B cell (primary cell): ENCODE measurements at regions not wholly inside any gene's neighbourhood (a gene's known extent, or its start where the extent isn't known, plus 50 kb on each side); places are given as distances from the start of the nearest gene placed in this dataset.

Source experiments
- ATAC-seq: fragments of 200-7000 bp; cut with Tn5 transposase; one replicate; pipeline ENCODE4 v1.10.0; 2021; ENCODE audit warnings: low read depth, mild to moderate bottlenecking, moderate number of reproducible peaks, moderate library complexity
- CTCF ChIA-PET: fragments of 350-600 bp; sonication (Branson Sonifier 250); formaldehyde crosslinking; loops from one replicate; lab custom pipeline; 2021; ENCODE audit warnings: antibody characterized with exemption, inconsistent platforms; lab: Charles Lee
- POLR2A ChIA-PET: fragments of 350-600 bp; sonication (Branson Sonifier 250); formaldehyde crosslinking; loops from one replicate; lab custom pipeline; 2021; ENCODE audit warnings: antibody characterized with exemption; lab: Charles Lee
- DNase-seq: peaks from one replicate; pipeline ENCODE4 v3.0.0; 2013
- H2AFZ ChIP-seq: 2 replicates; pipeline ENCODE4 v1.6.1; 2012; ENCODE audit warnings: mild to moderate bottlenecking, low read depth, low read length; ENCODE audit not compliant: insufficient read depth, poor library complexity, severe bottlenecking
- H3K27ac ChIP-seq, 2 donors: 1 replicate in 1 of 2; 2 replicates in 1 of 2; pipeline ENCODE4 v1.5.1; 2012 to 2013; ENCODE audit warnings: low read length in 2 of 2, mild to moderate bottlenecking in 2 of 2, moderate library complexity in 1 of 2
- H3K27me3 ChIP-seq, 4 experiments: fragments of 200-600 bp in 1 of 4; sonication (generic) in 1 of 4; replicated peaks in 1 of 4; 1 replicate in 2 of 4; 2 replicates in 2 of 4; pipeline versions ENCODE4 v1.6.1 to v1.7.0; 2013 to 2016; ENCODE audit warnings: low read length in 3 of 4, mild to moderate bottlenecking in 2 of 4, mixed read lengths in 1 of 4, moderate library complexity in 1 of 4; ENCODE audit not compliant: insufficient read depth in 4 of 4, control insufficient read depth in 3 of 4; ENCODE audit errors: control extremely low read depth in 1 of 4
- H3K36me3 ChIP-seq, 2 experiments: replicated peaks in 1 of 2; 1 replicate in 1 of 2; 2 replicates in 1 of 2; pipeline versions ENCODE4 v1.6.1 to v1.7.1; 2013; ENCODE audit warnings: low read length in 1 of 2; ENCODE audit not compliant: insufficient read depth in 2 of 2, control insufficient read depth in 1 of 2; ENCODE audit errors: control extremely low read depth in 1 of 2, extremely low read depth in 1 of 2
- H3K4me1 ChIP-seq, 2 donors: fragments of 200-600 bp in 1 of 2; sonication (generic) in 1 of 2; 1 replicate in 1 of 2; 2 replicates in 1 of 2; pipeline versions ENCODE4 v1.5.1 to v1.6.1; 2013 to 2017; ENCODE audit warnings: low read length in 2 of 2; ENCODE audit not compliant: control insufficient read depth in 2 of 2, insufficient read depth in 2 of 2
- H3K4me2 ChIP-seq: replicated peaks from 2 replicates; pipeline ENCODE3; 2012; ENCODE audit warnings: mild to moderate bottlenecking, low read depth, low read length; ENCODE audit not compliant: poor library complexity, severe bottlenecking
- H3K4me3 ChIP-seq, 5 experiments: fragments of 200-600 bp in 1 of 5; sonication (generic) in 1 of 5; 1 replicate in 3 of 5; 2 replicates in 2 of 5; pipeline versions ENCODE4 v1.5.1 to v1.7.0; 2011 to 2016; ENCODE audit warnings: low read length in 4 of 5, mild to moderate bottlenecking in 4 of 5, low read depth in 2 of 5, control low read depth in 1 of 5, moderate library complexity in 1 of 5; ENCODE audit not compliant: insufficient read depth in 1 of 5; ENCODE audit errors: control extremely low read depth in 1 of 5, extremely low read depth in 1 of 5
- H3K79me2 ChIP-seq: fragments of 200-600 bp; sonication (generic); one replicate; pipeline ENCODE4 v1.6.0; 2016; ENCODE audit warnings: low read length; ENCODE audit not compliant: control insufficient read depth, insufficient read depth
- H3K9ac ChIP-seq: fragments of 200-600 bp; sonication (generic); 2 replicates; pipeline ENCODE4 v1.6.1; 2017; ENCODE audit warnings: mild to moderate bottlenecking, low read length, moderate library complexity
- H3K9me3 ChIP-seq, 3 donors: one replicate each; pipeline versions ENCODE4 v1.6.1 to v1.7.1; 2013; ENCODE audit warnings: low read length in 2 of 3; ENCODE audit not compliant: control insufficient read depth in 2 of 3, insufficient read depth in 1 of 3; ENCODE audit errors: control extremely low read depth in 1 of 3
- H4K20me1 ChIP-seq: 2 replicates; pipeline ENCODE4 v1.6.0; 2012; ENCODE audit warnings: mild to moderate bottlenecking, low read length; ENCODE audit not compliant: insufficient read depth, control insufficient read depth, poor library complexity, severe bottlenecking
- H3K27ac Mint-ChIP-seq: one replicate; pipeline ENCODE4 v1.8.0; 2021; ENCODE audit warnings: mixed read lengths
- H3K27me3 Mint-ChIP-seq: one replicate; pipeline ENCODE4 v1.8.0; 2021; ENCODE audit warnings: mixed read lengths
- H3K4me1 Mint-ChIP-seq: one replicate; pipeline ENCODE4 v1.8.0; 2021; ENCODE audit warnings: mixed read lengths
- H3K4me3 Mint-ChIP-seq: one replicate; pipeline ENCODE4 v1.8.0; 2021; ENCODE audit warnings: mixed read lengths
- H3K9me3 Mint-ChIP-seq: one replicate; pipeline ENCODE4 v1.8.0; 2022; ENCODE audit warnings: mixed read lengths; ENCODE audit not compliant: insufficient read depth
- CTCF ChIP-seq: fragments of 200-600 bp; IDR thresholded peaks from one replicate; pipeline ENCODE4 v1.8.0; 2022; ENCODE audit warnings: antibody characterized with exemption, mild to moderate bottlenecking
- EZH2 ChIP-seq: IDR thresholded peaks from 2 replicates; pipeline ENCODE4 v1.6.1; 2012; ENCODE audit warnings: borderline replicate concordance, low read depth, mild to moderate bottlenecking, moderate library complexity, low read length; ENCODE audit not compliant: insufficient read depth, poor library complexity, severe bottlenecking
- WGBS: methylation state at CpG from one replicate; pipeline ENCODE4 v1.1.5; 2013; ENCODE audit warnings: missing lambda C conversion rate; ENCODE audit not compliant: insufficient coverage; 5-methylcytosine and 5-hydroxymethylcytosine counted together
- intact Hi-C: fragments of 100-400 bp; cut with micrococcal nuclease; formaldehyde crosslinking; loops from one replicate; pipeline ENCODE4 v1.10.0; 2022

DNA sequence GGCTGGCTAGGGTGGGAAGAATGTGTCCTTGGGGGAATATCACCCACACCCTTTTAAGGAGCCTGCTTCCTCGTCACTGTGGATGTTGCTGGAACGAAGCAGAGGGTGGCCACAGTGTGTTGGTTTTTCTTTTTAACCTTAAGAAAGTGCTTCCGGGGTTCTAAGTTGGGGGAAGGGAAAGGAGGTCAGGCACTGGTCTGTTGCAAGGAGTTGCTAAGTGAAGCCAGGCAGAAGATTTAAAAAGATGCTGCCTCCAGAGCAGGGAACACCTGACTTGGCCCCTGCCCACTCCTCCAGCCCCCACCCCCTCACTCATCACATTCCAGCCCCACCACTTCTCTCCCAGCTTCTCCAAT lies 213.1 kb downstream of the EMX2 start:
- POLR2A ChIA-PET: no interaction called here
- H3K4me3 Mint-ChIP-seq: no peak overlapping the region
- H3K27ac Mint-ChIP-seq: no peak overlapping the region
- Histone ChIP-seq H3K27me3 (peaks cover 0 to 2% (median 0%) of the 10 kb centered on the region in 4 experiments), H2AFZ (no peak overlapping the region), H3K4me2 (no peak overlapping the region), H3K9ac (no peak overlapping the region), H3K9me3 (no peaks in the 10 kb centered on the region), H3K4me1 (no peaks in the 10 kb centered on the region), H4K20me1 (no peaks in the 10 kb centered on the region), H3K79me2 (no peaks in the 10 kb centered on the region), H3K36me3 (no peaks in the 10 kb centered on the region), H3K4me3 (no peak overlapping the region), H3K27ac (no peak overlapping the region)
- no peak for TF ChIP-seq CTCF
- no peak for TF ChIP-seq EZH2
- WGBS: 52% methylated on average over 2 of the region's 3 CpGs
- no peak for DNase-seq
- intact Hi-C loops: no loop called here
- H3K9me3 Mint-ChIP-seq: no peaks in the 10 kb centered on the region
- no peaks in the 10 kb centered on the region for H3K4me1 Mint-ChIP-seq
- no peak for ATAC-seq
- H3K27me3 Mint-ChIP-seq: peaks cover 3% of the 10 kb centered on the region
- CTCF ChIA-PET: no interaction called here

- intact Hi-C loops: no loop called here
These were observed 214.7 kb downstream of the EMX2 start for GRCh38 chr10:117757086-117757720.

More at GRCh38 chr10:117757086-117757720, 214.7 kb downstream of the EMX2 start:
- H3K9me3 Mint-ChIP-seq: no peaks in the 10 kb centered on the region
- Histone ChIP-seq H3K9ac (no peak overlapping the region), H3K4me3 (no peak overlapping the region), H3K27ac (no peak overlapping the region), H3K4me1 (no peaks in the 10 kb centered on the region), H3K9me3 (peaks cover 0 to 2% (median 0%) of the 10 kb centered on the region in 3 donors), H3K79me2 (no peaks in the 10 kb centered on the region), H3K4me2 (no peak overlapping the region), H4K20me1 (no peaks in the 10 kb centered on the region), H3K27me3 (peaks cover 0 to 2% (median 0%) of the 10 kb centered on the region in 4 experiments), H3K36me3 (no peaks in the 10 kb centered on the region), H2AFZ (no peak overlapping the region)
- peaks cover 3% of the 10 kb centered on the region for H3K27me3 Mint-ChIP-seq
- no peak overlapping the region for H3K4me3 Mint-ChIP-seq
- H3K4me1 Mint-ChIP-seq: no peaks in the 10 kb centered on the region
- TF ChIP-seq CTCF: no peak
- no peak for DNase-seq
- CTCF ChIA-PET: no interaction called here
- H3K27ac Mint-ChIP-seq: no peak overlapping the region
- WGBS: 86% methylated on average over 9 of the region's 9 CpGs
- POLR2A ChIA-PET: no interaction called here
- ATAC-seq: no peak
